Activated CD4-positive, alpha-beta memory T cell treated with anti-CD3 and anti-CD28 coated beads, Interleukin-2, amount 10 ng/mL, durations not matched to agents 7 days and 5 days (primary cell): ENCODE measurements at regions not wholly inside any gene's neighbourhood (a gene's known extent, or its start where the extent isn't known, plus 50 kb on each side); places are given as distances from the start of the nearest gene placed in this dataset.

Source experiments
- CTCF ChIA-PET: fragments of 350-600 bp; sonication (Branson Sonifier 250); formaldehyde crosslinking; loops from one replicate; lab custom pipeline; 2021; ENCODE audit warnings: antibody characterized with exemption, inconsistent platforms; lab: Charles Lee
- POLR2A ChIA-PET: fragments of 350-600 bp; sonication (Branson Sonifier 250); formaldehyde crosslinking; loops from one replicate; lab custom pipeline; 2021; ENCODE audit warnings: antibody characterized with exemption; lab: Charles Lee
- DNase-seq: peaks from one replicate; pipeline ENCODE4 v3.0.0-alpha.2; 2020
- H3K27ac Mint-ChIP-seq: one replicate; pipeline ENCODE4 v1.8.0; 2021; ENCODE audit warnings: mild to moderate bottlenecking, mixed read lengths
- H3K27me3 Mint-ChIP-seq: one replicate; pipeline ENCODE4 v1.8.0; 2021; ENCODE audit warnings: mixed read lengths
- H3K36me3 Mint-ChIP-seq: one replicate; pipeline ENCODE4 v1.8.0; 2021; ENCODE audit warnings: low read depth, mixed read lengths
- H3K4me1 Mint-ChIP-seq: one replicate; pipeline ENCODE4 v1.8.0; 2021; ENCODE audit warnings: mixed read lengths
- H3K4me3 Mint-ChIP-seq: one replicate; pipeline ENCODE4 v1.8.0; 2021; ENCODE audit warnings: mild to moderate bottlenecking, mixed read lengths
- H3K9me3 Mint-ChIP-seq: one replicate; pipeline ENCODE4 v1.8.0; 2021; ENCODE audit warnings: mixed read lengths

- no peak for DNase-seq
- no peak overlapping the region for H3K27ac Mint-ChIP-seq
- no peaks in the 10 kb centered on the region for H3K4me1 Mint-ChIP-seq
- ChIA-PET POLR2A (no interaction called here), CTCF (no interaction called here)
- H3K36me3 Mint-ChIP-seq, result no peaks in the 10 kb centered on the region
- no peaks in the 10 kb centered on the region for H3K9me3 Mint-ChIP-seq
- H3K4me3 Mint-ChIP-seq, result no peak overlapping the region
- H3K27me3 Mint-ChIP-seq, result peaks cover 1% of the 10 kb centered on the region
These were observed 149.4 kb upstream of the NCAM1 start for GRCh38 chr11:112811783-112812182.

- Mint-ChIP-seq H3K4me3 (no peak overlapping the region), H3K27ac (no peak overlapping the region), H3K4me1 (no peaks in the 10 kb centered on the region), H3K27me3 (no peaks in the 10 kb centered on the region), H3K9me3 (no peaks in the 10 kb centered on the region), H3K36me3 (no peaks in the 10 kb centered on the region)
- CTCF ChIA-PET, result no interaction called here
- no peak for DNase-seq
- POLR2A ChIA-PET, result no interaction called here
These were observed 148.5 kb upstream of the NCAM1 start for GRCh38 chr11:112812729-112813128.

- Mint-ChIP-seq H3K9me3 (no peaks in the 10 kb centered on the region), H3K27me3 (no peaks in the 10 kb centered on the region), H3K27ac (no peak overlapping the region), H3K36me3 (no peaks in the 10 kb centered on the region), H3K4me3 (no peak overlapping the region), H3K4me1 (no peaks in the 10 kb centered on the region)
- no peak for DNase-seq
- POLR2A ChIA-PET, result no interaction called here
- CTCF ChIA-PET, result no interaction called here
These were observed 147.1 kb upstream of the NCAM1 start for GRCh38 chr11:112814168-112814567.

- no peak overlapping the region for H3K27ac Mint-ChIP-seq
- CTCF ChIA-PET, result no interaction called here
- H3K4me3 Mint-ChIP-seq, result no peak overlapping the region
- H3K4me1 Mint-ChIP-seq, result no peaks in the 10 kb centered on the region
- peaks cover 5% of the 10 kb centered on the region for H3K27me3 Mint-ChIP-seq
- no peaks in the 10 kb centered on the region for H3K36me3 Mint-ChIP-seq
- no peaks in the 10 kb centered on the region for H3K9me3 Mint-ChIP-seq
- POLR2A ChIA-PET, result no interaction called here
- DNase-seq, result no peak
These were observed 143.8 kb upstream of the NCAM1 start for GRCh38 chr11:112817376-112817775.

- no peaks in the 10 kb centered on the region for H3K4me1 Mint-ChIP-seq
- no peaks in the 10 kb centered on the region for H3K9me3 Mint-ChIP-seq
- CTCF ChIA-PET, result no interaction called here
These were observed 138.5 kb upstream of the NCAM1 start for GRCh38 chr11:112822478-112823274.

GRCh38 chr11:112826026-112826425, 135.2 kb upstream of the NCAM1 start:
- H3K9me3 Mint-ChIP-seq, result no peaks in the 10 kb centered on the region
- no peaks in the 10 kb centered on the region for H3K4me1 Mint-ChIP-seq
- no peak overlapping the region for H3K27ac Mint-ChIP-seq
- no peak for DNase-seq
- H3K4me3 Mint-ChIP-seq, result no peak overlapping the region
- ChIA-PET POLR2A (no interaction called here), CTCF (no interaction called here)
- H3K36me3 Mint-ChIP-seq, result no peaks in the 10 kb centered on the region
- peaks cover 4% of the 10 kb centered on the region for H3K27me3 Mint-ChIP-seq

More at GRCh38 chr11:112822478-112823274, 138.5 kb upstream of the NCAM1 start:
- H3K27me3 Mint-ChIP-seq, result peaks cover 5% of the 10 kb centered on the region
- H3K4me3 Mint-ChIP-seq, result no peak overlapping the region
- POLR2A ChIA-PET, result no interaction called here
- DNase-seq, result no peak
- no peaks in the 10 kb centered on the region for H3K36me3 Mint-ChIP-seq
- H3K27ac Mint-ChIP-seq, result no peak overlapping the region

GRCh38 chr11:112826788-112827187, 134.4 kb upstream of the NCAM1 start:
- no peak overlapping the region for H3K27ac Mint-ChIP-seq
- H3K4me1 Mint-ChIP-seq, result no peaks in the 10 kb centered on the region
- H3K36me3 Mint-ChIP-seq, result no peaks in the 10 kb centered on the region
- no peak overlapping the region for H3K4me3 Mint-ChIP-seq
- no peak for DNase-seq
- peaks cover 1% of the 10 kb centered on the region for H3K27me3 Mint-ChIP-seq
- CTCF ChIA-PET, result interaction anchor here (0.8 kb wide), 1 partner anchor 239 kb away, joined by 3 read pairs; no protein-coding TSS in a partner anchor
- H3K9me3 Mint-ChIP-seq, result no peaks in the 10 kb centered on the region
- POLR2A ChIA-PET, result no interaction called here

- Mint-ChIP-seq H3K36me3 (no peaks in the 10 kb centered on the region), H3K4me3 (no peak overlapping the region), H3K9me3 (no peaks in the 10 kb centered on the region), H3K27ac (no peak overlapping the region), H3K4me1 (no peaks in the 10 kb centered on the region), H3K27me3 (no peaks in the 10 kb centered on the region)
- no peak for DNase-seq
- ChIA-PET POLR2A (no interaction called here), CTCF (no interaction called here)
These were observed 132.8 kb upstream of the NCAM1 start for GRCh38 chr11:112828421-112828820.

GRCh38 chr11:112829971-112830654, 131.1 kb upstream of the NCAM1 start:
- H3K4me1 Mint-ChIP-seq, result no peaks in the 10 kb centered on the region
- ChIA-PET CTCF (no interaction called here), POLR2A (no interaction called here)
- H3K27me3 Mint-ChIP-seq, result no peaks in the 10 kb centered on the region
- DNase-seq, result no peak
- H3K36me3 Mint-ChIP-seq, result no peaks in the 10 kb centered on the region
- H3K27ac Mint-ChIP-seq, result no peak overlapping the region
- H3K4me3 Mint-ChIP-seq, result no peak overlapping the region
- no peaks in the 10 kb centered on the region for H3K9me3 Mint-ChIP-seq

- ChIA-PET CTCF (no interaction called here), POLR2A (no interaction called here)
- Mint-ChIP-seq H3K36me3 (no peaks in the 10 kb centered on the region), H3K9me3 (no peaks in the 10 kb centered on the region), H3K4me3 (no peak overlapping the region), H3K27ac (no peak overlapping the region), H3K27me3 (no peaks in the 10 kb centered on the region), H3K4me1 (no peaks in the 10 kb centered on the region)
- DNase-seq, result no peak
These were observed 130.2 kb upstream of the NCAM1 start for GRCh38 chr11:112831041-112831440.

GRCh38 chr11:112831969-112832766, 129.1 kb upstream of the NCAM1 start:
- no peaks in the 10 kb centered on the region for H3K36me3 Mint-ChIP-seq
- no peak overlapping the region for H3K4me3 Mint-ChIP-seq
- no peaks in the 10 kb centered on the region for H3K4me1 Mint-ChIP-seq
- H3K9me3 Mint-ChIP-seq, result no peaks in the 10 kb centered on the region
- no peak for DNase-seq
- H3K27ac Mint-ChIP-seq, result no peak overlapping the region
- H3K27me3 Mint-ChIP-seq, result no peaks in the 10 kb centered on the region
- ChIA-PET CTCF (interaction anchor here (0.7 kb wide), 1 partner anchor 22 kb away, joined by 3 read pairs; no protein-coding TSS in a partner anchor), POLR2A (no interaction called here)

GRCh38 chr11:112834277-112834755, 126.9 kb upstream of the NCAM1 start:
- CTCF ChIA-PET, result no interaction called here
- POLR2A ChIA-PET, result no interaction called here
- H3K27ac Mint-ChIP-seq, result no peak overlapping the region
- no peaks in the 10 kb centered on the region for H3K36me3 Mint-ChIP-seq
- H3K9me3 Mint-ChIP-seq, result no peaks in the 10 kb centered on the region
- no peaks in the 10 kb centered on the region for H3K4me1 Mint-ChIP-seq
- DNase-seq, result no peak
- no peak overlapping the region for H3K4me3 Mint-ChIP-seq
- H3K27me3 Mint-ChIP-seq, result no peaks in the 10 kb centered on the region

- Mint-ChIP-seq H3K4me1 (no peaks in the 10 kb centered on the region), H3K9me3 (no peaks in the 10 kb centered on the region), H3K27ac (no peak overlapping the region), H3K27me3 (peaks cover 4% of the 10 kb centered on the region), H3K4me3 (no peak overlapping the region), H3K36me3 (no peaks in the 10 kb centered on the region)
- ChIA-PET POLR2A (no interaction called here), CTCF (no interaction called here)
- DNase-seq, result no peak
These were observed 125.5 kb upstream of the NCAM1 start for GRCh38 chr11:112835591-112836255.
